ENCODE measurements at regions not wholly inside any gene's neighbourhood (a gene's known extent, or its start where the extent isn't known, plus 50 kb on each side); places are given as distances from the start of the nearest gene placed in this dataset.

GRCh38 chr4:187604984-187605383 lies 390.6 kb upstream of the ZFP42 start:
- Mint-ChIP-seq H3K4me1 (no peaks in the 10 kb centered on the region), H3K36me3 (no peaks in the 10 kb centered on the region), H3K27me3 (ENCODE audit: low read depth in 3 of 3) (peaks cover 1 to 4% (median 2%) of the 10 kb centered on the region in 3 donors), H3K9me3 (peaks cover 0 to 2% (median 0%) of the 10 kb centered on the region in 7 donors), H3K27ac (no peak overlapping the region), H3K4me3 (no peak overlapping the region)
- DNase-seq, result no peak
- no peaks in the 10 kb centered on the region for H3K79me2 ChIP-seq (ENCODE audit: insufficient read depth, low read length)
- H2AFZ ChIP-seq (ENCODE audit: insufficient read depth, low read depth, low read length, poor library complexity, severe bottlenecking), result no peak overlapping the region
- no peaks in the 10 kb centered on the region for H3K27me3 ChIP-seq (ENCODE audit: control insufficient read depth in 2 of 2, insufficient read depth in 2 of 2, low read length in 2 of 2)
- no peaks in the 10 kb centered on the region for H3K4me1 ChIP-seq (ENCODE audit: control insufficient read depth in 1 of 2, insufficient read depth in 2 of 2, low read length in 2 of 2)
- H3K27ac ChIP-seq (ENCODE audit: low read depth in 1 of 2, low read length in 2 of 2), result no peak overlapping the region
- H3K9ac ChIP-seq (ENCODE audit: insufficient read depth, low read length, poor library complexity, severe bottlenecking), result no peak overlapping the region
- H3K9me3 ChIP-seq (replicated peaks in 1 of 2; ENCODE audit: control insufficient read depth in 1 of 2, insufficient read depth in 1 of 2, low read length in 2 of 2), result no peaks in the 10 kb centered on the region
- 68% methylated on average over 8 of the region's 9 CpGs for WGBS (ENCODE audit: insufficient coverage)
- intact Hi-C loops (cut with micrococcal nuclease), result no loop called here
- H4K20me1 ChIP-seq (ENCODE audit: insufficient read depth, low read length), result no peaks in the 10 kb centered on the region
- H3K4me2 ChIP-seq (replicated peaks; ENCODE audit: extremely low read depth, low read length, poor library complexity, severe bottlenecking), result no peak overlapping the region
- H3K36me3 ChIP-seq (replicated peaks in 1 of 2; ENCODE audit: control insufficient read depth in 1 of 2, insufficient read depth in 2 of 2, low read length in 2 of 2), result no peaks in the 10 kb centered on the region
- no peak overlapping the region for H3K4me3 ChIP-seq (replicated peaks in 1 of 3; ENCODE audit: low read depth in 2 of 3, low read length in 3 of 3)
- TF ChIP-seq, protein P1, sequence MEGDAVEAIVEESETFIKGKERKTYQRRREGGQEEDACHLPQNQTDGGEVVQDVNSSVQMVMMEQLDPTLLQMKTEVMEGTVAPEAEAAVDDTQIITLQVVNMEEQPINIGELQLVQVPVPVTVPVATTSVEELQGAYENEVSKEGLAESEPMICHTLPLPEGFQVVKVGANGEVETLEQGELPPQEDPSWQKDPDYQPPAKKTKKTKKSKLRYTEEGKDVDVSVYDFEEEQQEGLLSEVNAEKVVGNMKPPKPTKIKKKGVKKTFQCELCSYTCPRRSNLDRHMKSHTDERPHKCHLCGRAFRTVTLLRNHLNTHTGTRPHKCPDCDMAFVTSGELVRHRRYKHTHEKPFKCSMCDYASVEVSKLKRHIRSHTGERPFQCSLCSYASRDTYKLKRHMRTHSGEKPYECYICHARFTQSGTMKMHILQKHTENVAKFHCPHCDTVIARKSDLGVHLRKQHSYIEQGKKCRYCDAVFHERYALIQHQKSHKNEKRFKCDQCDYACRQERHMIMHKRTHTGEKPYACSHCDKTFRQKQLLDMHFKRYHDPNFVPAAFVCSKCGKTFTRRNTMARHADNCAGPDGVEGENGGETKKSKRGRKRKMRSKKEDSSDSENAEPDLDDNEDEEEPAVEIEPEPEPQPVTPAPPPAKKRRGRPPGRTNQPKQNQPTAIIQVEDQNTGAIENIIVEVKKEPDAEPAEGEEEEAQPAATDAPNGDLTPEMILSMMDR (IDR thresholded peaks at IDR 0.05), result no peak

GRCh38 chr4:187606581-187606980 lies 389.0 kb upstream of the ZFP42 start:
- no peaks in the 10 kb centered on the region for H4K20me1 ChIP-seq (ENCODE audit: insufficient read depth, low read length)
- TF ChIP-seq, protein P1 (IDR thresholded peaks at IDR 0.05), result peak; percentile 87
- H3K27me3 ChIP-seq (ENCODE audit: control insufficient read depth in 2 of 2, insufficient read depth in 2 of 2, low read length in 2 of 2), result no peaks in the 10 kb centered on the region
- no peaks in the 10 kb centered on the region for H3K36me3 ChIP-seq (replicated peaks in 1 of 2; ENCODE audit: control insufficient read depth in 1 of 2, insufficient read depth in 2 of 2, low read length in 2 of 2)
- H3K79me2 ChIP-seq (ENCODE audit: insufficient read depth, low read length), result no peaks in the 10 kb centered on the region
- H2AFZ ChIP-seq (ENCODE audit: insufficient read depth, low read depth, low read length, poor library complexity, severe bottlenecking), result no peak overlapping the region
- no peak overlapping the region for H3K9ac ChIP-seq (ENCODE audit: insufficient read depth, low read length, poor library complexity, severe bottlenecking)
- Mint-ChIP-seq H3K4me1 (no peaks in the 10 kb centered on the region), H3K4me3 (no peak overlapping the region), H3K27me3 (ENCODE audit: low read depth in 3 of 3) (peaks cover 1 to 4% (median 2%) of the 10 kb centered on the region in 3 donors), H3K27ac (no peak overlapping the region), H3K9me3 (no peaks in the 10 kb centered on the region), H3K36me3 (no peaks in the 10 kb centered on the region)
- intact Hi-C loops (cut with micrococcal nuclease), result no loop called here
- no peak overlapping the region for H3K27ac ChIP-seq (ENCODE audit: low read depth in 1 of 2, low read length in 2 of 2)
- H3K4me3 ChIP-seq (replicated peaks in 1 of 3; ENCODE audit: low read depth in 2 of 3, low read length in 3 of 3), result no peak overlapping the region
- no peaks in the 10 kb centered on the region for H3K4me1 ChIP-seq (ENCODE audit: control insufficient read depth in 1 of 2, insufficient read depth in 2 of 2, low read length in 2 of 2)
- peak; percentile 5 to 14 (median 13) for DNase-seq
- H3K4me2 ChIP-seq (replicated peaks; ENCODE audit: extremely low read depth, low read length, poor library complexity, severe bottlenecking), result no peak overlapping the region
- H3K9me3 ChIP-seq (replicated peaks in 1 of 2; ENCODE audit: control insufficient read depth in 1 of 2, insufficient read depth in 1 of 2, low read length in 2 of 2), result no peaks in the 10 kb centered on the region
- WGBS (ENCODE audit: insufficient coverage), result no CpG with 5 or more reads among the region's 1 CpG
